Activated B cell treated with CpG ODN at 0.5 μM for 24 hours (primary cell): ENCODE measurements at regions not wholly inside any gene's neighbourhood (a gene's known extent, or its start where the extent isn't known, plus 50 kb on each side); places are given as distances from the start of the nearest gene placed in this dataset.

Experiments
- ATAC-seq: fragments of 200-7000 bp; cut with Tn5 transposase; one replicate; pipeline ENCODE4 v1.10.0; 2021; ENCODE audit warnings: low read depth, mild to moderate bottlenecking, moderate library complexity
- CTCF ChIA-PET: fragments of 350-600 bp; sonication (Branson Sonifier 250); formaldehyde crosslinking; loops from one replicate; lab custom pipeline; 2021; ENCODE audit warnings: antibody characterized with exemption; lab: Charles Lee
- POLR2A ChIA-PET: fragments of 350-600 bp; sonication (Branson Sonifier 250); formaldehyde crosslinking; loops from one replicate; lab custom pipeline; 2021; ENCODE audit warnings: antibody characterized with exemption; lab: Charles Lee
- DNase-seq: peaks from one replicate; pipeline ENCODE4 v3.0.0; 2022
- H3K27ac Mint-ChIP-seq: one replicate; pipeline ENCODE4 v1.8.0; 2020; ENCODE audit warnings: mixed read lengths
- H3K27me3 Mint-ChIP-seq: one replicate; pipeline ENCODE4 v1.8.0; 2021; ENCODE audit warnings: mixed read lengths
- H3K36me3 Mint-ChIP-seq: one replicate; pipeline ENCODE4 v1.8.0; 2021; ENCODE audit warnings: low read depth, mixed read lengths
- H3K4me1 Mint-ChIP-seq: one replicate; pipeline ENCODE4 v1.8.0; 2021; ENCODE audit warnings: mixed read lengths
- H3K4me3 Mint-ChIP-seq: one replicate; pipeline ENCODE4 v1.8.0; 2020; ENCODE audit warnings: mild to moderate bottlenecking, mixed read lengths
- H3K9me3 Mint-ChIP-seq: one replicate; pipeline ENCODE4 v1.8.0; 2020; ENCODE audit warnings: mixed read lengths
- intact Hi-C: fragments of 100-400 bp; cut with micrococcal nuclease; formaldehyde crosslinking; loops from one replicate; pipeline ENCODE4 v1.15.1; 2024
- TF ChIP-seq, protein P1 (sequence below): fragments of 200-600 bp; IDR thresholded peaks from one replicate; pipeline ENCODE4 v1.8.0; 2022; ENCODE audit warnings: antibody characterized with exemption, mild to moderate bottlenecking

DNA sequence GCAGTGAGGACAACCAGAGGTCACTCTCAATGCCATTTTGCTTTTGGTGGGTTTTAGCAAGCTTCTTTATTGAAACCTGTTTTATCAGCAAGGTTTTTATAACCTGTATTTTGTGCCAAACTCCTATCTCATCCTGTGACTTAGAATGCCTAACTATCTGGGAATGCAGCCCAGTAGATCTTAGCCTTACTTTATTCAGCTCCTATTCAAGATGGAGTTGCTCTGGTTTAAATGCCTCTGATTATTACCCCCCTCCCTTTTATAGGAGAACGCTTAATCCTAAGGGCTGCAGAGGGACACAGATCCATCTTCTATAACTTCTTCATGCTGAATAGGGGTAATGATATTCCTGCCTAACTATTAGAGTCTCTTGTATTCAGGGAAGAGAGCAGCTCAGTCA lies 179.1 kb downstream of the KIF18A start:
- intact Hi-C loops: no loop called here
- Mint-ChIP-seq H3K4me3 (no peak overlapping the region), H3K36me3 (no peaks in the 10 kb centered on the region), H3K4me1 (no peaks in the 10 kb centered on the region), H3K27me3 (no peaks in the 10 kb centered on the region), H3K9me3 (no peaks in the 10 kb centered on the region), H3K27ac (no peak overlapping the region)
- ATAC-seq (no peak), DNase-seq (no peak)
- TF ChIP-seq, protein P1, sequence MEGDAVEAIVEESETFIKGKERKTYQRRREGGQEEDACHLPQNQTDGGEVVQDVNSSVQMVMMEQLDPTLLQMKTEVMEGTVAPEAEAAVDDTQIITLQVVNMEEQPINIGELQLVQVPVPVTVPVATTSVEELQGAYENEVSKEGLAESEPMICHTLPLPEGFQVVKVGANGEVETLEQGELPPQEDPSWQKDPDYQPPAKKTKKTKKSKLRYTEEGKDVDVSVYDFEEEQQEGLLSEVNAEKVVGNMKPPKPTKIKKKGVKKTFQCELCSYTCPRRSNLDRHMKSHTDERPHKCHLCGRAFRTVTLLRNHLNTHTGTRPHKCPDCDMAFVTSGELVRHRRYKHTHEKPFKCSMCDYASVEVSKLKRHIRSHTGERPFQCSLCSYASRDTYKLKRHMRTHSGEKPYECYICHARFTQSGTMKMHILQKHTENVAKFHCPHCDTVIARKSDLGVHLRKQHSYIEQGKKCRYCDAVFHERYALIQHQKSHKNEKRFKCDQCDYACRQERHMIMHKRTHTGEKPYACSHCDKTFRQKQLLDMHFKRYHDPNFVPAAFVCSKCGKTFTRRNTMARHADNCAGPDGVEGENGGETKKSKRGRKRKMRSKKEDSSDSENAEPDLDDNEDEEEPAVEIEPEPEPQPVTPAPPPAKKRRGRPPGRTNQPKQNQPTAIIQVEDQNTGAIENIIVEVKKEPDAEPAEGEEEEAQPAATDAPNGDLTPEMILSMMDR: no peak
- ChIA-PET POLR2A (no interaction called here), CTCF (no interaction called here)

DNA sequence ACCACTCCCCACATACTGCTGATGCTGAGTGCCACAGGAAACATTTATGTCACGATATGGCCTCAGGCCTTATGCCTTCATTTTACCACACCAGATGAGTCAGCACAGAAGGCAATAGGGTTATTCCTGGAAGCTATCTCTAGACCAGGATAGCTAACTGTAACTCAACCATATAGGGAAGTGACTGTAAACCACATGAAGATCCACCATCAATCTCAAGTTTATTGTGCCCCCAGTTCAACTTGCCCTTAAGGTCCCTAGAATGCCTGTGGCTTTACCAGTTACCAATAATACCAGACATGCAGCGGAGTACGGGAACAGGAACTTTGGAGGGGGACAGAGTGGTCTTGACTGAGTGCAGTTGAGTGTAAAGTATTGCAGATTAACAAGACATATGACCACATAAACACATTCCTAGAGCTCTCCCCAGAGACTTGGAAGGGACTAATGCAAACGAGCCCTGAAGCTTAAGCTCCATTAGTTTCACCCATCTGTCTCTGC lies 180.9 kb downstream of the KIF18A start:
- no peaks in the 10 kb centered on the region for H3K36me3 Mint-ChIP-seq
- H3K27me3 Mint-ChIP-seq: no peaks in the 10 kb centered on the region
- no peaks in the 10 kb centered on the region for H3K9me3 Mint-ChIP-seq
- no peak overlapping the region for H3K27ac Mint-ChIP-seq
- ChIA-PET POLR2A (no interaction called here), CTCF (no interaction called here)
- no peaks in the 10 kb centered on the region for H3K4me1 Mint-ChIP-seq
- no peak overlapping the region for H3K4me3 Mint-ChIP-seq
- ATAC-seq (no peak), DNase-seq (no peak)
- intact Hi-C loops: no loop called here
- TF ChIP-seq, protein P1: no peak

DNA sequence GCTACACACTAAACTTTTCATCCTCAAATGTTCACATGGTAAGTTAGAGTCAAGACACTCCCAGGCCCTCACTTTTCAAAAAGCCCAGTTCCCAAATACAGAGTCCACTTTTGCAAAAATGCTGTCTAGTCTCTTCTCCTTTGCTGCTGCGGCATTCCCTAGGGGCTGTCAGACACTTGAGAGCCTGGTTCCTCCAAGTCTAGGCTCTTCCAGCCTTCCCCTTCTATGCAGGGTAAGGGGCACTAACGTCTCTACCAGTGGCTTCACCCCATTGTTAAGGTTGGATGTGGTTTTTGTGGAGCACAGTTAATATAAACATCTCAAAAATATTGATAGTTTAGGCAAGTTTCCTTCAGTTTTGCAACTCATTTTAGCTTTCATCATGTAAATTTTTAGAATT lies 181.5 kb downstream of the KIF18A start:
- Mint-ChIP-seq H3K27me3 (no peaks in the 10 kb centered on the region), H3K4me3 (no peak overlapping the region), H3K27ac (no peak overlapping the region), H3K9me3 (no peaks in the 10 kb centered on the region), H3K36me3 (no peaks in the 10 kb centered on the region), H3K4me1 (no peaks in the 10 kb centered on the region)
- DNase-seq: no peak
- CTCF ChIA-PET: no interaction called here
- intact Hi-C loops: no loop called here
- POLR2A ChIA-PET: no interaction called here
- TF ChIP-seq, protein P1: no peak
- ATAC-seq: no peak

DNA sequence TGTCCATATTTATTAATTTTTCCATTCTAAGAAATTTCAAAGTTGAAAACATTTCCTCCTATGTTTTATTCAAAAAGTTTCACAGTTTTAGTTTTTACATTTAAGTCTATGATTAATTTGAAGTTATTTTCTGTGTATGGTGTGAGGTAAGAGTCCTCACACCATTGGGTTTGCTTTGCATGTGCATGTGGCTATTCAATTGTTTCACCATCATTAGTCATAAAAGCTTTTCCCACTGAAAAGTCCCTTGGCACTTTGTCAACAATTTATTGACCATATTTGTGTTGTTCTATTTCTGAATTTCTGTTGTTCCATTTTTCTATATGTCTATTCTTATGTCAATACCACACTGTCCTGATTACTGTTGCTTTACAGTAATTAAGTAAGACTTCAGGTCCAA lies 186.5 kb downstream of the KIF18A start:
- DNase-seq: no peak
- ChIA-PET CTCF (no interaction called here), POLR2A (no interaction called here)
- Mint-ChIP-seq H3K4me3 (no peak overlapping the region), H3K4me1 (no peaks in the 10 kb centered on the region), H3K27ac (no peak overlapping the region), H3K9me3 (no peaks in the 10 kb centered on the region), H3K27me3 (no peaks in the 10 kb centered on the region), H3K36me3 (no peaks in the 10 kb centered on the region)
- TF ChIP-seq, protein P1: no peak
- intact Hi-C loops: no loop called here
- no peak for ATAC-seq

DNA sequence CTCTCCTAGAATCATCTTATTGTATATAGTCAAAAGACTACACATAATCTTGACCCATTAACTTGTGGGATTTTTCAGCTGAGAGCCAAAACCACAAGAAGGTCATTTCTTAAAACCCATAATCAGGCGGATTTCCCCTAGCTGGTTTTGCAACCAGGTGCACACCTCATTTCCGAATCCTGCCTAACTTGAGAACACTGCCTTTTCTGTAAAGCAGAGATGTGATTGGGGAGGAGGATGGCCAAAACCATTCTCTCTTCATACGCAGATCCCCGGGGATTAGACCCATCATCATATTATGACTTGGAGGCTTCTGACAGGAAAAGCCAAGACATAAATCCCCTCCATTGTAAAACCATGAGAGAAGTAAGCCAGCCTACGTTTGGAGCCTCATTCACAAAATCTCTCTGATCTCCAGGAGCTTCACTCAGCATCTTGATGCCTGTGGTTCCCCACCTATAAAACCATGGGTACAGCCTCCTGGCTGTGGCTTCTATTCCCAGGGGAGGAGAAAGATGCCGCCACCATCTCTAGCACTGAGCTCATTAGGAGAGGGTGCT lies 191.3 kb downstream of the KIF18A start:
- H3K36me3 Mint-ChIP-seq: no peaks in the 10 kb centered on the region
- no peak overlapping the region for H3K4me3 Mint-ChIP-seq
- H3K27ac Mint-ChIP-seq: no peak overlapping the region
- H3K27me3 Mint-ChIP-seq: no peaks in the 10 kb centered on the region
- DNase-seq (no peak), ATAC-seq (no peak)
- no peaks in the 10 kb centered on the region for H3K4me1 Mint-ChIP-seq
- ChIA-PET POLR2A (no interaction called here), CTCF (no interaction called here)
- intact Hi-C loops: no loop called here
- H3K9me3 Mint-ChIP-seq: no peaks in the 10 kb centered on the region
- TF ChIP-seq, protein P1: no peak
